ENCODE measurements at regions not wholly inside any gene's neighbourhood (a gene's known extent, or its start where the extent isn't known, plus 50 kb on each side); places are given as distances from the start of the nearest gene placed in this dataset.

GRCh38 chr9:88646539-88647300 is 111.7 kb downstream of the NXNL2 start:
- no peak for TF ChIP-seq POLR2A (IDR thresholded peaks at IDR 0.05; ENCODE audit: low read depth, low read length)
- FAIRE-seq = no peak
- DNase-seq (ENCODE audit: insufficient read length, low spot score) = no peak

DNA sequence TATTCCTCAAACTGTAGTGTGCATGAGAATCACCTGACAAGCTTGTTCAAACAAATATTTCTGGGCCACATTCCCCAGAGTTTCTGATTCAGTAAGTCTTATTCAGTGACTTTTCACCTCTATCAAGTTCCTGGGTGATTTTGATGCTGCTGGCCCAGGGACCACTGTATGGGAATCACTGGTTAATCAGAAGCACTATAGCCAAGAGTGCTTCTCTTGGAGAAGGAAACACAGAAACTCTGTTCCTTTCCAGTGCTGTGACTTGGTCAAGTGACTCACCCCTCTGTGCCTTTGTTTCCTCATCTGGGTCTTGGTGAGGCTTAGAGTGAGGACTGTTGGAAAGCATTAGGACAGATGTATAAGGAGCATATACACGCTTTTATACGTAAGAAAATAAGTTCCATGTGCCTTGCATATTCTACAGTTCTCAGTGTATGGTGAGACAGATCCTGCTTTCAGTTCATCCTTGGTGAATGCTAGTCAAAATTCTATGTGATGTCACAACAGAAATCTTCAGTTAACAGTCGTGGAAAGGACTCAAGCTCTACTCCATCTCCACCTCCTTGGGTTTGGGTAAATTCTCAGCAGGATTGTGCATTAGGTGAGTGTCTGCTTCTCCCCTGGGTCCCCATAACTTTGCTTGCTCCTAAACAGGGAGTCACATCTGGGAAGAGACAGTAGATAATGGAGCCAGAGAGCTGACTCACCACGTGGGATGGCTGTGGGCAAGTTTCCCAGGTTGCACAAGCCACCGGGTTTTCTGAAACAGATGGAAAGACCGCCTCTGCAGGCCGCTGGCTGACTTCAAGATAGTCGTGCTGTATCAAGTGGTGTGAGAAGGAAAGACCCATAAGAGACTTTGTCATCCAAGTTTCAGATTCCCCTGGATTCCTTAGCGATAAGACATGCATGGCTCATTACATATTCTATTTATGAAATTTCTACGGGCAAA is 117.0 kb downstream of the NXNL2 start:
- DNase-seq (ENCODE audit: insufficient read length, low spot score) = peak; percentile 90
- TF ChIP-seq POLR2A (IDR thresholded peaks at IDR 0.05; ENCODE audit: low read depth, low read length) = no peak
- peak; percentile 99 for FAIRE-seq

GRCh38 chr9:88652876-88653275 is 117.9 kb downstream of the NXNL2 start:
- DNase-seq (ENCODE audit: insufficient read length, low spot score) (no peak), FAIRE-seq (peak; percentile 80)
- TF ChIP-seq POLR2A (IDR thresholded peaks at IDR 0.05; ENCODE audit: low read depth, low read length) = no peak

DNA sequence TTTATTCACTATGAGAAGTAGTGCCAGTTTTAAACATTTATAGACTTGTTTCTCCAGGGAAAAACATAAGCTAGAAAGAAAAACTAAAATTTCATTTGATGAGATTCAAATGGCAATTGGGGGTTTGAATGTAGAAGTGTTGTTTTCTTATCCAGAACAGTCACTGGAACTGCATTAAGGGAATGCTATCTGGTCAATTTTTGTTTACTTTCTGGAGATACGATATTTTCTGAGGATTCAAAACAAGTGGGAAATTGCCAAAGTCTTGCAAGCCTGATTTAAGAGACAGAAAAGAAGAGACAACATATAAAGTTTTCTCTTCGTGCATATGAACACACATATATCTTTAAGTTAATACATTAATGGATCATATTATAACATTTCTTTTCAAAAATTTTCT is 118.4 kb downstream of the NXNL2 start:
- TF ChIP-seq POLR2A (IDR thresholded peaks at IDR 0.05; ENCODE audit: low read depth, low read length) = no peak
- no peak for FAIRE-seq

GRCh38 chr9:88653911-88654310 is 118.9 kb downstream of the NXNL2 start:
- no peak for TF ChIP-seq POLR2A (IDR thresholded peaks at IDR 0.05; ENCODE audit: low read depth, low read length)
- DNase-seq (ENCODE audit: insufficient read length, low spot score) = no peak
- no peak for FAIRE-seq

More for the DNA sequence above, 118.4 kb downstream of the NXNL2 start:
- no peak for DNase-seq (ENCODE audit: insufficient read length, low spot score)

- DNase-seq (ENCODE audit: insufficient read length, low spot score) = no peak
- FAIRE-seq = no peak
- no peak for TF ChIP-seq POLR2A (IDR thresholded peaks at IDR 0.05; ENCODE audit: low read depth, low read length)
These were observed 122.9 kb downstream of the NXNL2 start for GRCh38 chr9:88657893-88658292.

DNA sequence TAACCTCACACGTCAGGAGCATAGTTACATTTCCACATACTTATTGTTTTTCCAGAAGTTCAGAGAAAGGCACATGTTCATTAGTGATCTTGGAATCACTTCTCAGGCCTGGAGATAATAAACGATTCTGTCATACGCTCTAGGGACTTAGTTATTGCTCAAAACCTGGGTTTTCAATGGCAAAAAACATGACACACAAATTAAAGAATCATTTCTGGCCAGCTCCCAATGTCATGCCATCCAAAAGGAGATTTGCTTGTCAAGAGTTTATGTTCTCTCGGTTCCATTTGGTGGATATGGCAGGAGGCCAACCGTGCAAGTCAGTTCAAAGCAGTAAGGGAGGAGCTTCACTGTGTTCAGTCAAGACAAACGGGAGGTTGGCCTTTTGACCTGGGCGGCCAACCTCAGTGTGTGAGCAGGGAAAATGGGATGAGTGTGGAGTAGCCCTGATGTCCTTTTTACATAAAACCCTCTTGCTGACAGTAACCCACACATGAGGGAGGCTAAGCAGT is 123.4 kb downstream of the NXNL2 start:
- DNase-seq (ENCODE audit: insufficient read length, low spot score) = no peak
- TF ChIP-seq POLR2A (IDR thresholded peaks at IDR 0.05; ENCODE audit: low read depth, low read length) = no peak
- no peak for FAIRE-seq

DNA sequence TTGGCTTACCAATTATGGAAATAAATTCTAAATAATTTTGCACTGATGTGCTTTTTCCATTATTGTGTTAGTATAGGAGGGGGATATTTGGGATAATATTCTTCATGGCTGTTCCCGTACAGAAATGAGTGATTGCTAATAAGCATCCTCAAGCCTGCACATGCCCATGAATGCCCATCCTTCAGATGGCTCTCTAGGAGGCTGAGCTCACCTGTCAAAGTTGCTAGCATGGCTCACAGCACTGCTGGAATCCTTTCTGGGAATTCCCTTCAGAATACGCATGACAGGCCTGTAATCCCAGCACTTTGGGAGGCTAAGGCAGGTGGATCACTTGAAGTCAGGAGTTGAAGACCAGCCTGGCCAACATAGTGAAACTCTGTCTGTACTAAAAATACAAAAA is 124.1 kb downstream of the NXNL2 start:
- TF ChIP-seq POLR2A (IDR thresholded peaks at IDR 0.05; ENCODE audit: low read depth, low read length) = no peak
- DNase-seq (ENCODE audit: insufficient read length, low spot score) = no peak
- FAIRE-seq = no peak

- TF ChIP-seq POLR2A (IDR thresholded peaks at IDR 0.05; ENCODE audit: low read depth, low read length) = no peak
- FAIRE-seq = peak; percentile 72
- DNase-seq (ENCODE audit: insufficient read length, low spot score) = peak; percentile 41
These were observed 125.6 kb downstream of the NXNL2 start for GRCh38 chr9:88660611-88661010.

- DNase-seq (ENCODE audit: insufficient read length, low spot score) (no peak), FAIRE-seq (no peak)
- no peak for TF ChIP-seq POLR2A (IDR thresholded peaks at IDR 0.05; ENCODE audit: low read depth, low read length)
These were observed 126.8 kb downstream of the NXNL2 start for GRCh38 chr9:88661759-88662158.

- FAIRE-seq (no peak), DNase-seq (ENCODE audit: insufficient read length, low spot score) (no peak)
- TF ChIP-seq POLR2A (IDR thresholded peaks at IDR 0.05; ENCODE audit: low read depth, low read length) = no peak
These were observed 128.9 kb downstream of the NXNL2 start for GRCh38 chr9:88663771-88664419.

GRCh38 chr9:88664773-88665172 is 129.8 kb downstream of the NXNL2 start:
- no peak for FAIRE-seq
- no peak for TF ChIP-seq POLR2A (IDR thresholded peaks at IDR 0.05; ENCODE audit: low read depth, low read length)
- DNase-seq (ENCODE audit: insufficient read length, low spot score) = no peak

- no peak for FAIRE-seq
- no peak for DNase-seq (ENCODE audit: insufficient read length, low spot score)
These were observed 138.1 kb downstream of the NXNL2 start for GRCh38 chr9:88672874-88673689.

More at GRCh38 chr9:88672874-88673689, 138.1 kb downstream of the NXNL2 start:
- no peak for TF ChIP-seq POLR2A (IDR thresholded peaks at IDR 0.05; ENCODE audit: low read depth, low read length)
